GM18951 (cell line): ENCODE measurements at regions not wholly inside any gene's neighbourhood (a gene's known extent, or its start where the extent isn't known, plus 50 kb on each side); places are given as distances from the start of the nearest gene placed in this dataset.

ENCODE experiments used
- POLR2A ChIP-seq: IDR thresholded peaks from 4 replicates; pipeline ENCODE4 v1.6.1; 2011; ENCODE audit warnings: mild to moderate bottlenecking; ENCODE audit not compliant: insufficient read length, insufficient read depth; ENCODE audit errors: extremely low read depth
- in situ Hi-C: fragments of 300-500 bp; cut with MboI; formaldehyde crosslinking; loops from one replicate; pipeline ENCODE4 v1.12.0; 2022; ENCODE audit warnings: low sequenced_read_pairs, mixed read lengths, inconsistent platforms; ENCODE audit not compliant: unreplicated experiment

- in situ Hi-C loops, result no loop called here
- no peak for TF ChIP-seq POLR2A
Measured at GRCh38 chr14:53452005-53452673, 299.0 kb upstream of the DDHD1 start.

- in situ Hi-C loops, result no loop called here
- TF ChIP-seq POLR2A, result no peak
Measured at GRCh38 chr14:53450871-53451270, 297.7 kb upstream of the DDHD1 start.

- TF ChIP-seq POLR2A, result no peak
- in situ Hi-C loops, result loop anchor here (25.0 kb wide), 1 partner anchor 889 kb away; no protein-coding TSS in a partner anchor
Measured at GRCh38 chr14:53448682-53449081, 295.6 kb upstream of the DDHD1 start.

GRCh38 chr14:53444677-53445312 lies 291.7 kb upstream of the DDHD1 start:
- in situ Hi-C loops, result loop anchor here (25.0 kb wide), 1 partner anchor 893 kb away; no protein-coding TSS in a partner anchor
- no peak for TF ChIP-seq POLR2A

- in situ Hi-C loops, result loop anchor here (25.0 kb wide), 1 partner anchor 896 kb away; no protein-coding TSS in a partner anchor
- TF ChIP-seq POLR2A, result no peak
Measured at GRCh38 chr14:53441789-53442188, 288.7 kb upstream of the DDHD1 start.

- in situ Hi-C loops, result loop anchor here (25.0 kb wide), 1 partner anchor 899 kb away; no protein-coding TSS in a partner anchor
Measured at GRCh38 chr14:53437858-53438257, 284.7 kb upstream of the DDHD1 start.

GRCh38 chr14:53432378-53432802 lies 279.3 kb upstream of the DDHD1 start:
- in situ Hi-C loops, result loop anchor here (25.0 kb wide), 1 partner anchor 905 kb away; no protein-coding TSS in a partner anchor
- TF ChIP-seq POLR2A, result no peak

More at GRCh38 chr14:53437858-53438257, 284.7 kb upstream of the DDHD1 start:
- TF ChIP-seq POLR2A, result no peak

GRCh38 chr14:53430870-53431269 lies 277.7 kb upstream of the DDHD1 start:
- TF ChIP-seq POLR2A, result no peak
- in situ Hi-C loops, result loop anchor here (25.0 kb wide), 1 partner anchor 906 kb away; no protein-coding TSS in a partner anchor

GRCh38 chr14:53412819-53413675 lies 259.9 kb upstream of the DDHD1 start:
- no peak for TF ChIP-seq POLR2A
- in situ Hi-C loops, result no loop called here

- TF ChIP-seq POLR2A, result no peak
- in situ Hi-C loops, result no loop called here
Measured at GRCh38 chr14:53411125-53411524, 258.0 kb upstream of the DDHD1 start.

GRCh38 chr14:53409969-53410368 lies 256.8 kb upstream of the DDHD1 start:
- in situ Hi-C loops, result no loop called here
- no peak for TF ChIP-seq POLR2A

- in situ Hi-C loops, result no loop called here
- TF ChIP-seq POLR2A, result no peak
Measured at GRCh38 chr14:53409289-53409688, 256.2 kb upstream of the DDHD1 start.
